NB4 (cell line): ENCODE measurements at regions not wholly inside any gene's neighbourhood (a gene's known extent, or its start where the extent isn't known, plus 50 kb on each side); places are given as distances from the start of the nearest gene placed in this dataset.

ENCODE experiments used
- DNase-seq: peaks from one replicate; pipeline ENCODE4 v3.0.0; 2010; ENCODE audit warnings: low read depth
- H3K4me3 ChIP-seq: one replicate; pipeline ENCODE4 v1.5.1; 2011; ENCODE audit warnings: mild to moderate bottlenecking, low read depth, low read length, moderate library complexity
- CTCF ChIP-seq: IDR thresholded peaks from one replicate; pipeline ENCODE4 v1.5.1; 2012; ENCODE audit warnings: low read depth, low read length
- MAX ChIP-seq: IDR thresholded peaks from 2 replicates; pipeline ENCODE4 v1.6.1; 2011; ENCODE audit warnings: low read depth, low read length
- MYC ChIP-seq: IDR thresholded peaks from 2 replicates; pipeline ENCODE4 v1.6.1; 2011; ENCODE audit warnings: low read depth, low read length
- POLR2A ChIP-seq: IDR thresholded peaks from 2 replicates; pipeline ENCODE4 v1.6.1; 2011; ENCODE audit warnings: mild to moderate bottlenecking; ENCODE audit not compliant: insufficient read length; ENCODE audit errors: extremely low read depth

- no peak overlapping the region for H3K4me3 ChIP-seq
- DNase-seq = no peak
- TF ChIP-seq CTCF (no peak), MAX (no peak), MYC (no peak), POLR2A (no peak)
Measured at GRCh38 chr1:73953586-73953985, 244.4 kb downstream of the LRRIQ3 start.

- DNase-seq = no peak
- TF ChIP-seq CTCF (no peak), MYC (no peak), POLR2A (no peak), MAX (no peak)
- no peak overlapping the region for H3K4me3 ChIP-seq
Measured at GRCh38 chr1:73953186-73953585, 244.8 kb downstream of the LRRIQ3 start.

GRCh38 chr1:73948055-73948454, 249.9 kb downstream of the LRRIQ3 start:
- DNase-seq = no peak
- H3K4me3 ChIP-seq = no peak overlapping the region
- no peak for TF ChIP-seq MYC

- TF ChIP-seq POLR2A (no peak), MYC (no peak), MAX (no peak), CTCF (no peak)
- DNase-seq = no peak
- H3K4me3 ChIP-seq = no peak overlapping the region
Measured at GRCh38 chr1:73947009-73947408, 251.0 kb downstream of the LRRIQ3 start.

- TF ChIP-seq CTCF (no peak), POLR2A (no peak), MYC (no peak), MAX (no peak)
- no peak overlapping the region for H3K4me3 ChIP-seq
- DNase-seq = no peak
Measured at GRCh38 chr1:73943270-73943669, 254.7 kb downstream of the LRRIQ3 start.

GRCh38 chr1:73930293-73930692, 267.7 kb downstream of the LRRIQ3 start:
- no peak for DNase-seq
- TF ChIP-seq CTCF = no peak
- TF ChIP-seq MAX = no peak
- TF ChIP-seq MYC = no peak
- TF ChIP-seq POLR2A = no peak

More at GRCh38 chr1:73930293-73930692, 267.7 kb downstream of the LRRIQ3 start:
- no peak overlapping the region for H3K4me3 ChIP-seq
